DMS53 treated with DMSO at 0.1 percent for 48 hours (cell line): ENCODE measurements at regions not wholly inside any gene's neighbourhood (a gene's known extent, or its start where the extent isn't known, plus 50 kb on each side); places are given as distances from the start of the nearest gene placed in this dataset.
A peak's percentile ranks its signal among the peaks of the same experiment; 100 is the strongest.

Source experiments
- DNase-seq: peaks from one replicate; lab custom pipeline; 2025; ENCODE audit not compliant: unreplicated experiment; lab: John Stamatoyannopoulos, UW

DNA sequence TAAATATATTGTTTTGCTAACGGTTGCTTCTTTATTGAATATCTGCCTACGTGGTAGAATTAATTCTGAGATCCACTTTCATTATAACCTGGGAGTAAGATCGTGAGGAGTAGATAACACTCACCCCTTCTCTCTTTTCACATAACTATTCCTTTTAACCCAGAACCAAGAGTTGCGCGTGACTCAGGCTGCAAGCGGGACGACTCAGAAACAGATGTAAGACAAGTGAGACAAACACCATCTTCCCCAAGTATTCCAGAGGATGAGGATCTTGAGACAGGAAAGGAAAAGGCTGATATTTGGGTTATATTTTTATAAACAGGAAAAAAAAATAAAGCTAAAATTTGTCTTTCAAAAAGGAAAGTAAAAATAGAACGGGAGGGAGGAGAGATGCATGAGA lies 318.8 kb upstream of the NOCT start:
- no peak for DNase-seq

GRCh38 chr4:138696058-138696457 lies 319.5 kb upstream of the NOCT start:
- no peak for DNase-seq

GRCh38 chr4:138693526-138693925 lies 322.1 kb upstream of the NOCT start:
- DNase-seq: no peak

DNA sequence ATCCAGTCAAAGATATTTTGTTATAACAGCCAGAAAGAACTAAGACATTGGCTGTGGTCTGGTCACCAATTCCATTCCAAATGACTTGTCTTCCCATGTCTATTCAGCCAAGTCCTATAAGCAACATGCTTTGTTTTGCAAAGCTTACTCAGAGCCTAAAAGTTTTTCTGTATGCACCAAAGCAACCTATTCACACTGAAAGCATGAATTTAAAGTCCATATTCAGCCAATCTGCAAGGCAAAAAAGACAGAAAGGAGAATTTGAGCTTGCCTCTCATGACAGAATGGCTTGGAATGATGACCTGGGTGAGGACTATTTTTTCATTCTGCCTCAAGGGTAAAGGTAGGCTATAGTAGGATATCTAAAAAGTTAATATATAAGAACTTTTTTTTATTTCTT lies 323.2 kb upstream of the NOCT start:
- DNase-seq: no peak

- DNase-seq: no peak
Measured at GRCh38 chr4:138689593-138689992, 326.0 kb upstream of the NOCT start.

GRCh38 chr4:138689187-138689586 lies 326.4 kb upstream of the NOCT start:
- no peak for DNase-seq

GRCh38 chr4:138688408-138689085 lies 327.0 kb upstream of the NOCT start:
- no peak for DNase-seq

DNA sequence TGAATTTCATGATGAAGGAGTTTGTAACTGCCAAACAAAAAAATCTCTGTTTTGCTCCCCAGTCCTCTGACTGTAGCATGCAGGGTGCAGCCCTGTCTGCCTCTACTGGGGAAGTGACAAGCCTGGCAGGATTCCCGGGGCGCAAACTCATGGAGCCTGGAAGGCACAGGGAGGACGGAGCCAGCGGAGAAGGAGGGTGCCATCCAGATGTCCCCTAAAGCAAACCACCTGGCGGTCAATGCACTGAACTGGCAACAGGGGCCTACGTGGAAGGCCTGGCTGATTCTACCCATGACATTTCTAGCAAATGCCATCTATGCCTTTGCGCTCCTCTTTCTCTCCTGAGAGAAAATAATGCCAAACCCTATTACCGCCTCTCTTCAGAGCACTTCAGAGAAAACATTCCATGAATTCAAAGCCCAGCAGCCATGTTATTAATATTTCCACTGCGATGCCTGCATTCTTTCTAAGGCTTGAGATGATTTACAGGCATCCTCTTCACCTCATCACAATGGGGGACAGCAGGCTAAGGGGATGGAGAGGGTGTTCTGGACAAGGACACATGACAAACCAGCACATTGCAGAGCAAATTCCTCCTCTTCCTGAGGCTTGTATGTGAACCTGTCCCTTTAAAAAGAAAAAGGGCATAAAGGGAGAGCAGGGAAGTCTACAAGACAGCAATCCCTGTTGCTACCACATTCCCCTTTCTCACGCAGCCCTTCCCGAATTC lies 329.3 kb upstream of the NOCT start:
- DNase-seq: no peak

DNA sequence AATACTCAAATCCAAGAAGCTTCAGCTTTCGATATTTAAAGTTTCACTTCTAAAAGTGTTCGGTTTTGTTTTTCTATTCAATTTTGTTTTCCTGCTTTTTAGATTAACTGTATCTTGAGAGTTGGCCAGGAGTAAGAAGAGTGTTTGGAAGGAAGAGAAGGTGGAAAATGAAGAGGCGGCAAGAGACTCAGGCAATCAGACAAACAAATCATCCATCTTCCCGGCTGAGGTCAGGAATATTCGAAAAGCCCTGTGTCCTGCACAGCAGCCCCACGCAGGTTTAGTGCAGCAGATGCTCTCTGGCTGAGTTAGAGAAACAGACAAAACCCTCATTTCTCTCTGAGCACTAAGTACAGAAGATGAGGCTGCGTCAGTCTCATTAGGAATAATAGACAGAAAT lies 330.3 kb upstream of the NOCT start:
- no peak for DNase-seq

DNA sequence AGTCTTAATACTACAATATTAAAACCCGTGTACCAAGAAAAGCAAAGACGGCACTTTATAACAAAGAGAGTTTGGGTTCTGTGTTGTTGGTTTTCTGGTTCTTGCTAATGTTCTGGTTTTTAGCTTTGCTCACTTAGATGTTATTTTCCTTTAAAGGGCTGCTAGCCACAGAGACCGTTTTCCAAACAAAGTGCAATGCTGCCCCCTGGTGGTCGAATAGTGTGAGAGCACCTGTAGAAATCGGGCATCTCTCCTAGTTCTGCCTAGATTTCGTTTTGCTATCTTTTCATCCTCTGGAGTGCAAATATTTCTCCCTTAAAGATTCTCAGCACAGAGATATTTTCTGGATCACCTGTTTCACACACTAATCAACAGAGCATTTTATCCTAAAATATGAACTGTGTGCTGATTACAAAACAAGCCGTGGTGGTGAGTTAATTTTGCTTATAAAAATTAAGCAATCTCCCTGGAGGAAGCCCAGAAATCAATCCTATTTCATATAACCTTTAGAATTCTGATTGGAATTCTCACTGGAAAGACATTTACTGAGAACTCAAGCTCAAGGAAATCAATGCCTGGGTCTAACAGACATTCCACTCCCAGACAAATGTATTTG lies 334.5 kb upstream of the NOCT start:
- peak; percentile 19 for DNase-seq

- no peak for DNase-seq
Measured at GRCh38 chr4:138680256-138680655, 335.3 kb upstream of the NOCT start.

- no peak for DNase-seq
Measured at GRCh38 chr4:138678985-138679746, 336.4 kb upstream of the NOCT start.

- DNase-seq: no peak
Measured at GRCh38 chr4:138677748-138678147, 337.8 kb upstream of the NOCT start.

DNA sequence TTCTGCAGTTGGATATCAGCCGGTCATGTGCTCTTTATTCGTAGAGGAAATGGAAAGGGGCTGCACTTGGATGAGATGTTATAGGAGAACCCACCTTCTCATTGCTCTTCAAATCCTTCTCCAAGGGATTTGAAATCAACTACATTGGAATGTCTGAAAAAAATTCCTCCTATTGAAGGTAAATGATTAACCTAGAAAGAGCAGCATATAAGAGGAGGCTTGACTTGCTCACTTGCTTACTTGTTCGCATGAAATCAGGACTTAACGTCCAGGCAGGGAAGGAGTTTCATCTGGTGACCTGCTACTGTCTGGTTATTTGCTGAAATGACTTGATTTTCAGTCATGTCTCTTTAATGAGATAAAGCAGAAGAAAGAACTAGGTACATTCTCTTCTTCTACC lies 338.4 kb upstream of the NOCT start:
- DNase-seq: peak; percentile 32

DNA sequence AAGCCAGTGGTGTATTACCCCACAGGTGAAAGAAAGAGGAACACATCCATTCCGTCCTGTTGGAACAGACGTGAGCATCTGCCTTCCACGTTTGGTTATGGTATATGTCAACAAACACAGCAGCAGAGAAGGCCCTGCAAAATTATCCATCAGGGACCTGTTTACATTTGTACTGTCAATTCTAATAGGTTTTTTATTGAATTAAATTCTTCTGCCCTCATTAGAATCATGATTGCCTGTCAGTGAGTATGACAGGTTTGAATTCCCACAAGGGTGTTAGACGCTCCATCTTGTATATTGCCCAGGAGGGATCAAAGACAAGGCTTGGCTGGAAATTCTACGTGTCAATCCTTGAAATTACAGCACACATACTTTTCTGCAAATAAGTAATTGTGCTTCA lies 339.9 kb upstream of the NOCT start:
- DNase-seq: no peak

GRCh38 chr4:138674209-138674608 lies 341.4 kb upstream of the NOCT start:
- DNase-seq: no peak

GRCh38 chr4:138673053-138673452 lies 342.5 kb upstream of the NOCT start:
- no peak for DNase-seq

- DNase-seq: no peak
Measured at GRCh38 chr4:138672393-138672976, 343.1 kb upstream of the NOCT start.

GRCh38 chr4:138671606-138672084 lies 343.9 kb upstream of the NOCT start:
- no peak for DNase-seq

DNA sequence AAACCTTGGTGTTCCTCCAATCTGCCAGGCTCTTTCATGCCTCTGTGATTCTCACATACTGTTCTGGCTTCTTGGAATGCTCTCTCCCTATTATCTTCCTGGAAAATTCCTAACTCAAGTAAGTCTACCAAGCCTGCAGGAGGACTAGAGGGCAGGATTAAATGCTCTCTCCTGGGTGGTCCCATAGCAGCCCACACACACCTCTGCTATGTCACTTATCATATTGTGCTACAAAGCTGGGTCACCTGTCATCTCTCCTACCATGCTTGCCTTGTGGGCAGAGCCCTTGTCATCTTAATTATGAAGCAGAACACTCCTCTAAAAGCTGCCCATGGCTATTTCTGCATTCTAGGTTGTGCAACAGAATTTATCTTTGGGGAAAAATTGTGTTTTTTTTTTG lies 344.5 kb upstream of the NOCT start:
- no peak for DNase-seq

- DNase-seq: no peak
Measured at GRCh38 chr4:138670681-138671080, 344.9 kb upstream of the NOCT start.
